DOHH2 (cell line): ENCODE measurements at regions not wholly inside any gene's neighbourhood (a gene's known extent, or its start where the extent isn't known, plus 50 kb on each side); places are given as distances from the start of the nearest gene placed in this dataset.

Experiments
- H3F3A ChIP-seq: fragments of 200-600 bp; sonication (generic), shearing (Covaris generic); 2 replicates; pipeline ENCODE4 v1.6.0; 2016; ENCODE audit warnings: antibody characterized with exemption, mild to moderate bottlenecking; ENCODE audit not compliant: control insufficient read depth, insufficient read depth
- H3K27ac ChIP-seq: fragments of 200-600 bp; sonication (generic); 2 replicates; pipeline ENCODE4 v1.5.1; 2014; ENCODE audit warnings: low read depth, mild to moderate bottlenecking, low read length, moderate library complexity
- H3K27me3 ChIP-seq: fragments of 200-600 bp; sonication (generic); 2 replicates; pipeline ENCODE4 v1.6.1; 2014; ENCODE audit warnings: mild to moderate bottlenecking, low read length, mixed read lengths; ENCODE audit not compliant: control insufficient read depth
- H3K36me3 ChIP-seq: fragments of 200-600 bp; sonication (generic); 2 replicates; pipeline ENCODE4 v1.6.1; 2014; ENCODE audit warnings: mild to moderate bottlenecking, low read length, moderate library complexity, mixed read lengths; ENCODE audit not compliant: control insufficient read depth
- H3K4me1 ChIP-seq: fragments of 200-600 bp; sonication (generic); 2 replicates; pipeline ENCODE4 v1.6.1; 2014; ENCODE audit warnings: mild to moderate bottlenecking, low read length, mixed read lengths; ENCODE audit not compliant: control insufficient read depth
- H3K4me2 ChIP-seq: fragments of 200-600 bp; sonication (generic); 2 replicates; pipeline ENCODE4 v1.6.0; 2014; ENCODE audit warnings: mild to moderate bottlenecking, low read length, moderate library complexity
- H3K4me3 ChIP-seq: fragments of 200-600 bp; sonication (generic); 2 replicates; pipeline ENCODE4 v1.5.1; 2014; ENCODE audit warnings: mild to moderate bottlenecking, low read length, mixed read lengths
- H3K79me2 ChIP-seq: fragments of 200-600 bp; sonication (generic); 2 replicates; pipeline ENCODE4 v1.6.1; 2014; ENCODE audit warnings: mild to moderate bottlenecking, low read length, mixed read lengths; ENCODE audit not compliant: control insufficient read depth
- H3K9me2 ChIP-seq: fragments of 200-600 bp; sonication (generic); replicated peaks from 2 replicates; pipeline ENCODE4 v1.6.1; 2014; ENCODE audit warnings: mild to moderate bottlenecking, low read length, mixed read lengths; ENCODE audit not compliant: control insufficient read depth
- H3K9me3 ChIP-seq: fragments of 200-600 bp; sonication (generic); 2 replicates; pipeline ENCODE4 v1.6.1; 2014; ENCODE audit warnings: antibody characterized with exemption, low read length, mixed read lengths; ENCODE audit not compliant: control insufficient read depth, insufficient read depth
- H4K20me1 ChIP-seq: fragments of 200-600 bp; sonication (generic); 2 replicates; pipeline ENCODE4 v1.6.0; 2014; ENCODE audit warnings: low read depth, mild to moderate bottlenecking, antibody characterized with exemption, low read length, moderate library complexity; ENCODE audit not compliant: control insufficient read depth, insufficient read depth
- EZH2phosphoT487 ChIP-seq: fragments of 200-600 bp; sonication (generic); IDR thresholded peaks from 2 replicates; pipeline ENCODE4 v1.6.1; 2017; ENCODE audit warnings: borderline replicate concordance, mild to moderate bottlenecking, antibody characterized with exemption, low read length, moderate library complexity, mixed read lengths
- TF ChIP-seq, protein P1 (sequence below): fragments of 200-600 bp; sonication (generic); IDR thresholded peaks from one replicate; pipeline ENCODE4 v1.5.1; 2014; ENCODE audit warnings: antibody characterized with exemption, mild to moderate bottlenecking, low read depth, low read length; ENCODE audit not compliant: poor library complexity, severe bottlenecking

DNA sequence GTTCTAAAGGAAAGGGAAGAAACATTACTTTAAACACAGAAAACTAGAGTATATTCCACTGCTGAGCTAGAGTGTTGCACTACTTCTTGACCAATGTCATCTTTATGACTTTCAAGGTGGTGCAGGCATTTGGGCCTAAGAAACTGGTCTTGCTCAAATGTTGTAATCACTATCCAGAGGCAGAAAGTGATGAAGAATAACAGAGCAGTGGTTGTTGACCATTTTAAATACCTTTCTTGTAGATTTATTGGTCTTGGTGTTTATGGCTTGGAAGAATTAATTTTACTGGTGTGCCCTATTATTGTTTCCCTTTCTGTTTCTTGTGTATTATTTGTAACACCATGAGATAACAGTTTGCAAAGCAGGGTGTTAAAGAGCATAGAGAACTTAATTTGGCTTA is 56.9 kb upstream of the SCN7A start:
- Histone ChIP-seq H3F3A (no peaks in the 10 kb centered on the region), H3K27ac (no peak overlapping the region), H3K9me3 (no peaks in the 10 kb centered on the region), H3K27me3 (no peaks in the 10 kb centered on the region), H3K36me3 (no peaks in the 10 kb centered on the region), H3K4me1 (no peaks in the 10 kb centered on the region), H4K20me1 (no peaks in the 10 kb centered on the region), H3K9me2 (no peaks in the 10 kb centered on the region), H3K4me2 (no peak overlapping the region), H3K79me2 (no peaks in the 10 kb centered on the region), H3K4me3 (no peak overlapping the region)
- TF ChIP-seq EZH2phosphoT487 = no peak
- TF ChIP-seq, protein P1, sequence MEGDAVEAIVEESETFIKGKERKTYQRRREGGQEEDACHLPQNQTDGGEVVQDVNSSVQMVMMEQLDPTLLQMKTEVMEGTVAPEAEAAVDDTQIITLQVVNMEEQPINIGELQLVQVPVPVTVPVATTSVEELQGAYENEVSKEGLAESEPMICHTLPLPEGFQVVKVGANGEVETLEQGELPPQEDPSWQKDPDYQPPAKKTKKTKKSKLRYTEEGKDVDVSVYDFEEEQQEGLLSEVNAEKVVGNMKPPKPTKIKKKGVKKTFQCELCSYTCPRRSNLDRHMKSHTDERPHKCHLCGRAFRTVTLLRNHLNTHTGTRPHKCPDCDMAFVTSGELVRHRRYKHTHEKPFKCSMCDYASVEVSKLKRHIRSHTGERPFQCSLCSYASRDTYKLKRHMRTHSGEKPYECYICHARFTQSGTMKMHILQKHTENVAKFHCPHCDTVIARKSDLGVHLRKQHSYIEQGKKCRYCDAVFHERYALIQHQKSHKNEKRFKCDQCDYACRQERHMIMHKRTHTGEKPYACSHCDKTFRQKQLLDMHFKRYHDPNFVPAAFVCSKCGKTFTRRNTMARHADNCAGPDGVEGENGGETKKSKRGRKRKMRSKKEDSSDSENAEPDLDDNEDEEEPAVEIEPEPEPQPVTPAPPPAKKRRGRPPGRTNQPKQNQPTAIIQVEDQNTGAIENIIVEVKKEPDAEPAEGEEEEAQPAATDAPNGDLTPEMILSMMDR = no peak

DNA sequence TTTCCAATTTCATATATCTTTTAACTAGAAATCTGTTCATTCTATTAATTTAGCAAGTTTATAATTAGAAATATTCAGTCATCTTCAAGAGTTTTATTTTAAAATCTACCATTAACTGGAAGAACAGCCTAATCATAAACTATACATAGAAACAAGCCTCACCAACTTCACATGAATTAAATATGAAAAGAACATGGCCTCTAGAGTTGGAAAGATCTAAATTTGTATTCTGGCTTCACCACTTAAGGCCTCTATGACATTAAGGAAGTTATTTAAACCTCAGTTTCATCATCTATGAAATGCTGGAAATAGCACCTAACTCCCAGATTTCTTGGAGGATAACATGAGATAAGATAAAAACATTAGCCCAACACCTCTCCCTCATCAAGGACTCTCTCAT is 51.4 kb upstream of the SCN7A start:
- no peaks in the 10 kb centered on the region for H3K27me3 ChIP-seq
- TF ChIP-seq EZH2phosphoT487 = no peak
- TF ChIP-seq, protein P1 = no peak
- H3K4me1 ChIP-seq = no peaks in the 10 kb centered on the region
- no peaks in the 10 kb centered on the region for H3K9me3 ChIP-seq
- H3K79me2 ChIP-seq = no peaks in the 10 kb centered on the region
- no peak overlapping the region for H3K27ac ChIP-seq
- H3K36me3 ChIP-seq = no peaks in the 10 kb centered on the region
- H3K9me2 ChIP-seq = no peaks in the 10 kb centered on the region
- no peaks in the 10 kb centered on the region for H4K20me1 ChIP-seq
- no peak overlapping the region for H3K4me2 ChIP-seq
- no peak overlapping the region for H3K4me3 ChIP-seq
- H3F3A ChIP-seq = no peaks in the 10 kb centered on the region
